ENCODE measurements at regions not wholly inside any gene's neighbourhood (a gene's known extent, or its start where the extent isn't known, plus 50 kb on each side); places are given as distances from the start of the nearest gene placed in this dataset.

- TF ChIP-seq ZNF232 (CRISPR knock-in tag; IDR thresholded peaks at IDR 0.05), result no peak
- no peak for TF ChIP-seq SIN3A (IDR thresholded peaks at IDR 0.05; ENCODE audit: borderline replicate concordance in 2 of 2, control insufficient read depth in 1 of 2, low read depth in 2 of 2, low read length in 2 of 2)
- TF ChIP-seq ZKSCAN1 (IDR thresholded peaks at IDR 0.05; ENCODE audit: low read depth, low read length), result no peak
- no peak for TF ChIP-seq SMARCC2 (IDR thresholded peaks at IDR 0.05; ENCODE audit: low read depth)
- no peak for TF ChIP-seq FOXO4 (CRISPR knock-in tag; IDR thresholded peaks at IDR 0.05)
- TF ChIP-seq KDM1A (IDR thresholded peaks at IDR 0.05), result no peak
- TF ChIP-seq NONO (IDR thresholded peaks at IDR 0.05; ENCODE audit: low read depth in 2 of 2, low read length in 1 of 2), result no peak
- no peak for TF ChIP-seq CTCF (IDR thresholded peaks at IDR 0.05 in 2 of 3, conservative IDR thresholded peaks at IDR 0.05 in 1 of 3; ENCODE audit: insufficient read depth in 2 of 3, low read depth in 1 of 3, low read length in 3 of 3)
- no peak for TF ChIP-seq GATA2 (CRISPR knock-in tag; IDR thresholded peaks at IDR 0.05)
- no peak for TF ChIP-seq SP1 (CRISPR knock-in tag; IDR thresholded peaks at IDR 0.05)
- TF ChIP-seq, protein P1, sequence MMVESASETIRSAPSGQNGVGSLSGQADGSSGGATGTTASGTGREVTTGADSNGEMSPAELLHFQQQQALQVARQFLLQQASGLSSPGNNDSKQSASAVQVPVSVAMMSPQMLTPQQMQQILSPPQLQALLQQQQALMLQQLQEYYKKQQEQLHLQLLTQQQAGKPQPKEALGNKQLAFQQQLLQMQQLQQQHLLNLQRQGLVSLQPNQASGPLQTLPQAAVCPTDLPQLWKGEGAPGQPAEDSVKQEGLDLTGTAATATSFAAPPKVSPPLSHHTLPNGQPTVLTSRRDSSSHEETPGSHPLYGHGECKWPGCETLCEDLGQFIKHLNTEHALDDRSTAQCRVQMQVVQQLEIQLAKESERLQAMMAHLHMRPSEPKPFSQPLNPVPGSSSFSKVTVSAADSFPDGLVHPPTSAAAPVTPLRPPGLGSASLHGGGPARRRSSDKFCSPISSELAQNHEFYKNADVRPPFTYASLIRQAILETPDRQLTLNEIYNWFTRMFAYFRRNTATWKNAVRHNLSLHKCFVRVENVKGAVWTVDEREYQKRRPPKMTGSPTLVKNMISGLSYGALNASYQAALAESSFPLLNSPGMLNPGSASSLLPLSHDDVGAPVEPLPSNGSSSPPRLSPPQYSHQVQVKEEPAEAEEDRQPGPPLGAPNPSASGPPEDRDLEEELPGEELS (CRISPR knock-in tag; IDR thresholded peaks at IDR 0.05; ENCODE audit: borderline replicate concordance), result no peak
- no peak for TF ChIP-seq PHF20 (IDR thresholded peaks at IDR 0.05; ENCODE audit: partially characterized antibody)
- TF ChIP-seq ETV6 (IDR thresholded peaks at IDR 0.05; ENCODE audit: borderline replicate concordance in 1 of 2, low read depth in 2 of 2, low read length in 1 of 2), result no peak
- no peak for TF ChIP-seq ETV6 (CRISPR knock-in tag; IDR thresholded peaks at IDR 0.05; ENCODE audit: borderline replicate concordance)
Observed at GRCh38 chr5:85604378-85604777, 1013.4 kb upstream of the COX7C start.
